ENCODE measurements at regions not wholly inside any gene's neighbourhood (a gene's known extent, or its start where the extent isn't known, plus 50 kb on each side); places are given as distances from the start of the nearest gene placed in this dataset.
"Not testable (repeated sequence)": the region's sequence is repeated elsewhere in the genome, so short reads cannot be mapped to it uniquely, and the experiment has no call there.

DNA sequence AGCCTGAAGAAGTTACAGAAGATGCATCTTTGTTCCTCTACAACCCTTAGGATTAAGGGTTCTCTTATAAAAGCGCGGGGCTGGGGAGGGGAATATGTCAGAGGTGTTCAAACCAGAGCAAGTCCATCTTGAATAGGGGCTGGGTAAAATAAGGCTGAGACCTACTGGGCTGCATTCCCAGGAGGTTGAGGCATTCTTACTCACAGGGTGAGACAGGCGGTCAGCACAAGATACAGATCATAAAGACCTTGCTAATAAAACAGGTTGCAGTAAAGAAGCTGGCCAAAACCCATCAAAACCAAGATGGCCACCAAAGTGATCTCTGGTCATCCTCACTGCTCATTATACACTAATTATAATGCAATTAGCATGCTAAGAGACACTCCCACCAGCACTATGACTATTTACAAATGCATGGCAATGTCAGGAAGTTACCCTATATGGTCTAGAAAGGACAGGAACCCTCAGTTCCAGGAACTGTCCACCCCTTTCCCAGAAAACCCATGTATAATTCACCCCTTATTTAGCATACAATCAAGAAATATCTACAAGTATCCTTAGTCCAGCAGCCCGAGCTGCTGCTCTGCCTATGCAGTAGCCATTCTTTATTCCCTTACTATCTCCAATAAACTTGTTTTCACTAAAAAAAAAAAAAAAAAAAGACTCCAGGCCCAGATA is 108.1 kb upstream of the FOXN3 start:
- no peak for DNase-seq (ENCODE audit: low read depth)

GRCh38 chr14:89524412-89524811 is 107.4 kb upstream of the FOXN3 start:
- DNase-seq (ENCODE audit: low read depth) = no peak
- in situ Hi-C loops (cut with HindIII; ENCODE audit: low pct_unique_long_range_greater_than_20kb, low sequenced_read_pairs) = no loop called here

More for the DNA sequence above, 108.1 kb upstream of the FOXN3 start:
- in situ Hi-C loops (cut with HindIII; ENCODE audit: low pct_unique_long_range_greater_than_20kb, low sequenced_read_pairs) = no loop called here

DNA sequence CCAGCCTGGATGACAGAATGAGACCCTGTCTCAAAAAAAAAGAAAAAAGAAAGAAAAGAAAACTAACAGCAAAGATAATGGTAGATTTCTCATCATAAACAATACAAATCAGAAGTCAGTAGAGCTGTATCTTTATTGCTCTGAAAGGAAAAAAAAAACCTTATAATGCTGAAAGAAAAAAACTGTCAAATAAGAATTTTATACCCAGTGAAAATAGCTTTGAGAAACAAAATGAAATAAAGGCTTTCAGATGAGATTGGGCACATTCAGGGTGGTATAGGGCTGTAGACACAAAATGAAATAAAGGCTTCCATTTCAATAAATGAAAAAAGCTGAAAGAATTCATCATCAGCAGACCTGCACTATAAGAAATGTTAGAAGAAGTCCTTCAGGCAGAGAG is 105.0 kb upstream of the FOXN3 start:
- in situ Hi-C loops (cut with HindIII; ENCODE audit: low pct_unique_long_range_greater_than_20kb, low sequenced_read_pairs) = no loop called here
- DNase-seq (ENCODE audit: low read depth) = no peak

DNA sequence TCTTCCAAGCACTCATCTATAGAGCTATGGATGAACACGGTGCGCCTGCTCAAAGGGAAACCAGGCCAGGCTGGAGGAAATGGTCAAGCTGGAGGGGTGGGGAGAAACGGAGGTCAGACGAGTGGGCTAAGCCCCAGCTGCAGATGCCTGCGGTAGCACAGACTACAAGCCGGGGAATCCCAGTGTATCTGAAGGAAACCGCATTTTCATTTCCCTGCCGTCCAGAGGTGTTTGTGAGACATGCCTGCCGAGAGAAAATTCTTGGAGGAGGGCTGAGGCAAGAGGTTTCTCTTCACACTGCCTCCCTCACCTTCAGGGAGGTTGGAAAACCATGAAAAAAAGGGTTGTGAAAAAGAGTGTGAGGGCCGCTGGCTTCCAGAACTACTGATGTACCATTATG is 102.0 kb upstream of the FOXN3 start:
- in situ Hi-C loops (cut with HindIII; ENCODE audit: low pct_unique_long_range_greater_than_20kb, low sequenced_read_pairs) = no loop called here
- no peak for DNase-seq (ENCODE audit: low read depth)

GRCh38 chr14:89516173-89516572 is 99.1 kb upstream of the FOXN3 start:
- no peak for DNase-seq (ENCODE audit: low read depth)
- in situ Hi-C loops (cut with HindIII; ENCODE audit: low pct_unique_long_range_greater_than_20kb, low sequenced_read_pairs) = no loop called here

GRCh38 chr14:89514601-89515000 is 97.6 kb upstream of the FOXN3 start:
- no peak for DNase-seq (ENCODE audit: low read depth)
- in situ Hi-C loops (cut with HindIII; ENCODE audit: low pct_unique_long_range_greater_than_20kb, low sequenced_read_pairs) = no loop called here

- DNase-seq (ENCODE audit: low read depth) = no peak
- in situ Hi-C loops (cut with HindIII; ENCODE audit: low pct_unique_long_range_greater_than_20kb, low sequenced_read_pairs) = no loop called here
These were observed 92.9 kb upstream of the FOXN3 start for GRCh38 chr14:89509891-89510290.

GRCh38 chr14:89508863-89509262 is 91.8 kb upstream of the FOXN3 start:
- in situ Hi-C loops (cut with HindIII; ENCODE audit: low pct_unique_long_range_greater_than_20kb, low sequenced_read_pairs) = no loop called here
- DNase-seq (ENCODE audit: low read depth) = no peak

GRCh38 chr14:89507926-89508460 is 91.0 kb upstream of the FOXN3 start:
- peak; percentile 56 for DNase-seq (ENCODE audit: low read depth)
- in situ Hi-C loops (cut with HindIII; ENCODE audit: low pct_unique_long_range_greater_than_20kb, low sequenced_read_pairs) = no loop called here

- in situ Hi-C loops (cut with HindIII; ENCODE audit: low pct_unique_long_range_greater_than_20kb, low sequenced_read_pairs) = no loop called here
These were observed 90.5 kb upstream of the FOXN3 start for GRCh38 chr14:89507521-89507920.

DNA sequence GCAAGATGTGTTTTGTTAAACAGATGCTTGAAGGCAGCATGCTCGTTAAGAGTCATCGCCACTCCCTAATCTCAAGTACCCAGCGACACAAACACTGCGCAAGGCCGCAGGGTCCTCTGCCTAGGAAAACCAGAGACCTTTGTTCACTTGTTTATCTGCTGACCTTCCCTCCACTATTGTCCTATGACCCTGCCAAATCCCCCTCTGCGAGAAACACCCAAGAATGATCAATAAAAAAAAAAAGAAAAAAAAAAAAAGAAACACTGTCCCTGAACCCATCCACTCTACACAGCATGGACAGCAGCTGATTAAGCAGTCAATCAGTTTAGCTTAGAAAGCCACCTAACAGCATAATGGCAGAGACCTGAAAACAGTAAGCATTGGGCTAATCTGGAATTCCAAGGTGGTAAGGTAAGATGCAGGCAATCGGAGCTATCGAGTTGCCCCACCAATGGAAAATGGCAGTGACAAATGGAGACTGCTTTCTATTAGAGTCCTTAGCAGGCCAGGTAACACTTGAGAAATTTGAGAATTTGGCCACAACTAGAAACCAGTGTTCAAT is 89.9 kb upstream of the FOXN3 start:
- in situ Hi-C loops (cut with HindIII; ENCODE audit: low pct_unique_long_range_greater_than_20kb, low sequenced_read_pairs); DNase-seq (ENCODE audit: low read depth): not testable (repeated sequence)

More at GRCh38 chr14:89507521-89507920, 90.5 kb upstream of the FOXN3 start:
- peak; percentile 85 for DNase-seq (ENCODE audit: low read depth)

- in situ Hi-C loops (cut with HindIII; ENCODE audit: low pct_unique_long_range_greater_than_20kb, low sequenced_read_pairs) = no loop called here
- DNase-seq (ENCODE audit: low read depth) = peak; percentile 10
These were observed 87.7 kb upstream of the FOXN3 start for GRCh38 chr14:89504602-89505313.

GRCh38 chr14:89504091-89504490 is 87.1 kb upstream of the FOXN3 start:
- no peak for DNase-seq (ENCODE audit: low read depth)
- in situ Hi-C loops (cut with HindIII; ENCODE audit: low pct_unique_long_range_greater_than_20kb, low sequenced_read_pairs) = no loop called here

GRCh38 chr14:89503431-89503996 is 86.5 kb upstream of the FOXN3 start:
- in situ Hi-C loops (cut with HindIII; ENCODE audit: low pct_unique_long_range_greater_than_20kb, low sequenced_read_pairs) = no loop called here
- no peak for DNase-seq (ENCODE audit: low read depth)

DNA sequence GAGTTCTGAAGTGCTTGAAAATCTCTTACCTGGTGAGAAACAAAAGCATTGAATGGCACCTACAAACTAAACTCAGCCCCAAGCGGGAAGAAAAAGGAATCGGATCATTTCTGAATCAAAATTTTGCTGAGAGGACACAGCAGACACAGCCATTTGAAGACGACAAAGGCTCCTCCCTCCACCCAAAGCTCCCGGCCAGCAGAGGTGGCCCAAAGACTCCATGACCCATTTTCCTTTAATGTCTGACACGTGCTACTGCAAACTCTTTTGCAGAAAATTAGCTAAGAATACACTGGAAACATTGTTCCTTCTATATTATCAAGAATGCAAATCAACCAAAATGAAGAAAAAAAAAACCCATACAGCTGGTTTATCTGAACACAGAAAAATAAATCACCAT is 85.9 kb upstream of the FOXN3 start:
- DNase-seq (ENCODE audit: low read depth) = no peak
- in situ Hi-C loops (cut with HindIII; ENCODE audit: low pct_unique_long_range_greater_than_20kb, low sequenced_read_pairs) = no loop called here

- in situ Hi-C loops (cut with HindIII; ENCODE audit: low pct_unique_long_range_greater_than_20kb, low sequenced_read_pairs) = no loop called here
These were observed 84.3 kb upstream of the FOXN3 start for GRCh38 chr14:89501381-89501780.

GRCh38 chr14:89500303-89500702 is 83.3 kb upstream of the FOXN3 start:
- in situ Hi-C loops (cut with HindIII; ENCODE audit: low pct_unique_long_range_greater_than_20kb, low sequenced_read_pairs) = no loop called here
- DNase-seq (ENCODE audit: low read depth) = no peak

More at GRCh38 chr14:89501381-89501780, 84.3 kb upstream of the FOXN3 start:
- DNase-seq (ENCODE audit: low read depth) = no peak

GRCh38 chr14:89498878-89499277 is 81.8 kb upstream of the FOXN3 start:
- in situ Hi-C loops (cut with HindIII; ENCODE audit: low pct_unique_long_range_greater_than_20kb, low sequenced_read_pairs) = no loop called here
- no peak for DNase-seq (ENCODE audit: low read depth)

- in situ Hi-C loops (cut with HindIII; ENCODE audit: low pct_unique_long_range_greater_than_20kb, low sequenced_read_pairs) = no loop called here
- DNase-seq (ENCODE audit: low read depth) = no peak
These were observed 78.7 kb upstream of the FOXN3 start for GRCh38 chr14:89495718-89496117.
